Dendritic cell treated with granulocyte-macrophage colony-stimulating factor and Interleukin-4, amounts not matched to agents 40 ng/mL and 50 ng/mL, for 4 days (primary cell): ENCODE measurements at regions not wholly inside any gene's neighbourhood (a gene's known extent, or its start where the extent isn't known, plus 50 kb on each side); places are given as distances from the start of the nearest gene placed in this dataset.
"Not testable (repeated sequence)": the region's sequence is repeated elsewhere in the genome, so short reads cannot be mapped to it uniquely, and the experiment has no call there.

Experiments
- H3K27ac Mint-ChIP-seq: one replicate; pipeline ENCODE4 v1.8.0; 2022; ENCODE audit warnings: mild to moderate bottlenecking, mixed read lengths
- H3K27me3 Mint-ChIP-seq: one replicate; pipeline ENCODE4 v1.8.0; 2022; ENCODE audit warnings: mild to moderate bottlenecking, mixed read lengths
- H3K36me3 Mint-ChIP-seq: one replicate; pipeline ENCODE4 v1.8.0; 2022; ENCODE audit warnings: low read depth, mixed read lengths
- H3K4me1 Mint-ChIP-seq: one replicate; pipeline ENCODE4 v1.8.0; 2022; ENCODE audit warnings: low read depth, mixed read lengths
- H3K4me3 Mint-ChIP-seq: one replicate; pipeline ENCODE4 v1.8.0; 2022; ENCODE audit warnings: mild to moderate bottlenecking, moderate library complexity, mixed read lengths
- H3K9me3 Mint-ChIP-seq: one replicate; pipeline ENCODE4 v1.8.0; 2022; ENCODE audit warnings: mixed read lengths
- intact Hi-C: fragments of 100-400 bp; cut with micrococcal nuclease; formaldehyde crosslinking; loops from one replicate; pipeline ENCODE4 v1.15.0; 2022

DNA sequence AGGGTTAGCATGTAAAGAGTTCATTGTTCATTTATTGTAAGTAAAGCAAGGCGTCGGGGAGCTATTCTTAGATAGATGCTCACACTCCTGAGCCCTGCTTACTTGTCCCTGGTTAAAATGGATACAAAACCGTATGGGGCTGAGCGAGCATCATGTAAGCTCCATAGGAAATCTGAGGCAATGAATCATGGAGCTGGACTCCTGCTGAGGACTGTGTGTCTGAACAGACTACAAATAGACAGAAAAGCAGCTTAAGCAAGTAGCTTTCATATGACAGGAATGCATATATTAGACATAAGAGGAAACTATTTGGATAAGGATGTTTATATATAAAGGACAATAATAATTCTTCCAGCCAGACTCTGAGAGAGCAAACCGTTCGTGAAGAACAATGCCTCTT lies 604.9 kb upstream of the PTBP2 start:
- H3K27me3 Mint-ChIP-seq: no peaks in the 10 kb centered on the region
- intact Hi-C loops: no loop called here
- no peak overlapping the region for H3K4me3 Mint-ChIP-seq
- no peak overlapping the region for H3K27ac Mint-ChIP-seq
- peaks cover 18% of the 10 kb centered on the region for H3K9me3 Mint-ChIP-seq
- H3K36me3 Mint-ChIP-seq: no peaks in the 10 kb centered on the region
- no peaks in the 10 kb centered on the region for H3K4me1 Mint-ChIP-seq

GRCh38 chr1:96130432-96130831 lies 591.2 kb upstream of the PTBP2 start:
- H3K9me3 Mint-ChIP-seq: peaks cover 21% of the 10 kb centered on the region
- no peaks in the 10 kb centered on the region for H3K36me3 Mint-ChIP-seq
- H3K4me1 Mint-ChIP-seq: no peaks in the 10 kb centered on the region
- no peaks in the 10 kb centered on the region for H3K27me3 Mint-ChIP-seq
- no peak overlapping the region for H3K4me3 Mint-ChIP-seq
- no peak overlapping the region for H3K27ac Mint-ChIP-seq
- intact Hi-C loops: no loop called here

- H3K4me1 Mint-ChIP-seq: no peaks in the 10 kb centered on the region
- intact Hi-C loops: no loop called here
- H3K27ac Mint-ChIP-seq: no peak overlapping the region
- H3K27me3 Mint-ChIP-seq: no peaks in the 10 kb centered on the region
- H3K36me3 Mint-ChIP-seq: no peaks in the 10 kb centered on the region
- H3K9me3 Mint-ChIP-seq: peaks cover 50% of the 10 kb centered on the region
- no peak overlapping the region for H3K4me3 Mint-ChIP-seq
Measured at GRCh38 chr1:96144636-96145035, 576.9 kb upstream of the PTBP2 start.

- H3K36me3 Mint-ChIP-seq: no peaks in the 10 kb centered on the region
- no peak overlapping the region for H3K27ac Mint-ChIP-seq
- intact Hi-C loops: no loop called here
- H3K27me3 Mint-ChIP-seq: no peaks in the 10 kb centered on the region
- no peaks in the 10 kb centered on the region for H3K4me1 Mint-ChIP-seq
- peaks cover 57% of the 10 kb centered on the region for H3K9me3 Mint-ChIP-seq
- H3K4me3 Mint-ChIP-seq: no peak overlapping the region
Measured at GRCh38 chr1:96145492-96145891, 576.1 kb upstream of the PTBP2 start.

- H3K4me3 Mint-ChIP-seq, H3K36me3 Mint-ChIP-seq, H3K4me1 Mint-ChIP-seq, H3K27me3 Mint-ChIP-seq, intact Hi-C loops, H3K27ac Mint-ChIP-seq: not testable (repeated sequence)
- peaks cover 56% of the 10 kb centered on the region for H3K9me3 Mint-ChIP-seq
Measured at GRCh38 chr1:96152957-96153356, 568.6 kb upstream of the PTBP2 start.

GRCh38 chr1:96157101-96157500 lies 564.5 kb upstream of the PTBP2 start:
- no peaks in the 10 kb centered on the region for H3K27me3 Mint-ChIP-seq
- intact Hi-C loops: no loop called here
- H3K4me3 Mint-ChIP-seq: no peak overlapping the region
- no peaks in the 10 kb centered on the region for H3K36me3 Mint-ChIP-seq
- peaks cover 44% of the 10 kb centered on the region for H3K9me3 Mint-ChIP-seq
- no peak overlapping the region for H3K27ac Mint-ChIP-seq
- H3K4me1 Mint-ChIP-seq: no peaks in the 10 kb centered on the region

- H3K36me3 Mint-ChIP-seq: no peaks in the 10 kb centered on the region
- H3K4me1 Mint-ChIP-seq: no peaks in the 10 kb centered on the region
- intact Hi-C loops: no loop called here
- no peak overlapping the region for H3K4me3 Mint-ChIP-seq
- peaks cover 35% of the 10 kb centered on the region for H3K9me3 Mint-ChIP-seq
- H3K27ac Mint-ChIP-seq: no peak overlapping the region
- no peaks in the 10 kb centered on the region for H3K27me3 Mint-ChIP-seq
Measured at GRCh38 chr1:96159379-96159778, 562.2 kb upstream of the PTBP2 start.

GRCh38 chr1:96164053-96164452 lies 557.5 kb upstream of the PTBP2 start:
- Mint-ChIP-seq H3K4me1 (no peaks in the 10 kb centered on the region), H3K9me3 (peaks cover 25% of the 10 kb centered on the region), H3K36me3 (no peaks in the 10 kb centered on the region), H3K27me3 (no peaks in the 10 kb centered on the region), H3K4me3 (no peak overlapping the region), H3K27ac (no peak overlapping the region)
- intact Hi-C loops: no loop called here

GRCh38 chr1:96178053-96178452 lies 543.5 kb upstream of the PTBP2 start:
- Mint-ChIP-seq H3K27ac (no peak overlapping the region), H3K27me3 (no peaks in the 10 kb centered on the region), H3K4me1 (no peaks in the 10 kb centered on the region), H3K4me3 (no peak overlapping the region), H3K9me3 (peaks cover 20% of the 10 kb centered on the region), H3K36me3 (no peaks in the 10 kb centered on the region)
- intact Hi-C loops: no loop called here

DNA sequence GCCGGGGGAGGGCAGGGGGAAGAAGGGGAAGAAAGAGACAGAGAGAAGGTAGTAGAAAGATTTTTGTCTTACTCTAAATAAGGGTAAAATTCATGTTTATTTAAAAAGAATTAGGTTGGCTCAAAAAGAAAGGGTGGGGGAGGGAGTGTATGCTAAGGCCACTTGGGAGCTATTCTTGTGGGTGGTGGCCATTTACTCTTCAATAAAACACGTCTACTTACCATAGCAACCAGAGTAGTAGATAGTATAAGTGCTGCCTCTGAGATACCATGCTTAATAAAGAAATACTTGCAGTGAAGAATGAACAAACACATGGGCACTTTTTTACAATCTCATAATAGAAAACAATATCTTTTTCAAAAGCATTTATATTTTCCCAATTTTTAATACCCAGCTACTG lies 538.1 kb upstream of the PTBP2 start:
- no peak overlapping the region for H3K4me3 Mint-ChIP-seq
- H3K36me3 Mint-ChIP-seq: no peaks in the 10 kb centered on the region
- H3K4me1 Mint-ChIP-seq: no peaks in the 10 kb centered on the region
- peaks cover 8% of the 10 kb centered on the region for H3K9me3 Mint-ChIP-seq
- H3K27ac Mint-ChIP-seq: no peak overlapping the region
- intact Hi-C loops: no loop called here
- H3K27me3 Mint-ChIP-seq: no peaks in the 10 kb centered on the region

GRCh38 chr1:96183928-96184327 lies 537.7 kb upstream of the PTBP2 start:
- Mint-ChIP-seq H3K4me1 (no peaks in the 10 kb centered on the region), H3K27me3 (no peaks in the 10 kb centered on the region), H3K36me3 (no peaks in the 10 kb centered on the region), H3K9me3 (peaks cover 8% of the 10 kb centered on the region), H3K27ac (no peak overlapping the region), H3K4me3 (no peak overlapping the region)
- intact Hi-C loops: no loop called here

DNA sequence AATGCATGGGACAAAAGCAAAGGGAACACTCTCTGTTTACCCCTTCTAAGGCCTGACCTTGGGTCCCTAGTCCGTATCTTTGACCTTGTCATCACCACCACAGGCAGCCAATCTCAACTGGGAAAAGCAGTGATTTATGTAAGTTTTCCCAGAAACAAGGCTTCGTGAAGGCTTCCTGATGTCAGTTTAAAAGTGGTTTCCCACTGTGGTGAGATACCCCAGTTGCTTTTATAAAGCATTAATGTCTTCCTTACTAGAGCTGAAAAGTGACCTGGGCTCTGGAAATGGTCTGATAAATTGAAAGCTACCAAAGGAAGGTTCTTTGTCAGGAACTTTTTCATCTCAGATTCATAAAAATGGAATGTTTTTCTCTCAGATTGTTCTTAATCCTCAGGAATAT lies 536.4 kb upstream of the PTBP2 start:
- intact Hi-C loops: no loop called here

DNA sequence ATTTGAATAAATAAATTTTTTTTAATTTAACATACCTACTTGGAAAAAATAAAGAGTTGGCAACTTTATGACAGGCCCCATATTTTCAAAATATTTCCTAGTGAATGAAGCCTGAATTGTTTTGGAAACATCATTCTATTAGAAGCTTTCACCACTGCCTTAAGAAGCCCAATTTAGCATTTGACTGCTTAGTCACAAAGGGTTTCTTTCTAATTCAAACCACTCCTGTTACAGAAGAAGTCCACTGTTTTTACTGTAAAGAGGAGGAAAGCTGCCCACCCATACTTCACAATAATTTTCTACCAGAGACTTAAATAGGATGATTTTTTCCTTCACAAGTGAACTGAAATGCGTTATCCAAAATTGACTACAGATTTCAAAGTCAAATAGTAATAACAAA lies 534.6 kb upstream of the PTBP2 start:
- Mint-ChIP-seq H3K4me1 (no peaks in the 10 kb centered on the region), H3K4me3 (no peak overlapping the region), H3K27ac (no peak overlapping the region), H3K27me3 (no peaks in the 10 kb centered on the region), H3K9me3 (peaks cover 28% of the 10 kb centered on the region), H3K36me3 (no peaks in the 10 kb centered on the region)
- intact Hi-C loops: no loop called here

More for the DNA sequence above, 536.4 kb upstream of the PTBP2 start:
- Mint-ChIP-seq H3K27me3 (no peaks in the 10 kb centered on the region), H3K27ac (no peak overlapping the region), H3K4me1 (no peaks in the 10 kb centered on the region), H3K9me3 (peaks cover 13% of the 10 kb centered on the region), H3K36me3 (no peaks in the 10 kb centered on the region), H3K4me3 (no peak overlapping the region)

- Mint-ChIP-seq H3K4me1 (no peaks in the 10 kb centered on the region), H3K36me3 (no peaks in the 10 kb centered on the region), H3K9me3 (peaks cover 55% of the 10 kb centered on the region), H3K4me3 (no peak overlapping the region), H3K27ac (no peak overlapping the region), H3K27me3 (no peaks in the 10 kb centered on the region)
- intact Hi-C loops: no loop called here
Measured at GRCh38 chr1:96191165-96191564, 530.4 kb upstream of the PTBP2 start.

GRCh38 chr1:96206451-96206850 lies 515.1 kb upstream of the PTBP2 start:
- Mint-ChIP-seq H3K4me3 (no peak overlapping the region), H3K4me1 (no peaks in the 10 kb centered on the region), H3K27ac (no peak overlapping the region), H3K36me3 (no peaks in the 10 kb centered on the region), H3K9me3 (no peaks in the 10 kb centered on the region), H3K27me3 (no peaks in the 10 kb centered on the region)
- intact Hi-C loops: no loop called here

DNA sequence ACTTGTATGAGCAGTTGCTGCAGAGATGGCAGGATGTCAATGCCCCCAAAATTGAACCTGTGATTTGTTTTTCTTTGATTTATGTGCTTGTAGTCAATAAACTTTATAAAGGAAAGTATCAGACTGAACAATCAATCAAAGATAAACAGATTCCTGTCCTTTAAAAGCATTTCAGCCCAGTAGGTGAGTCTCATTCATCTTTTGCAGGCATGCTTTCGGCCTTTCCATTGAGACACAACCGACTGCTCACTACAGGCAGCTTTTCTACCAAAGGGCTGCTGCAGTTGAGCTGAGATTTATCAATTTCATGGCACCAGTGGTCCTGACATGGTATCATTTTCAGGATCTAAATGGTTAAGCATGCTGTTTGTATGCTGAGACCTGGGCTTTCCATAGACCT lies 513.6 kb upstream of the PTBP2 start:
- no peaks in the 10 kb centered on the region for H3K4me1 Mint-ChIP-seq
- no peak overlapping the region for H3K27ac Mint-ChIP-seq
- H3K9me3 Mint-ChIP-seq: no peaks in the 10 kb centered on the region
- no peaks in the 10 kb centered on the region for H3K36me3 Mint-ChIP-seq
- H3K27me3 Mint-ChIP-seq: no peaks in the 10 kb centered on the region
- no peak overlapping the region for H3K4me3 Mint-ChIP-seq
- intact Hi-C loops: no loop called here
